Astrocyte of the spinal cord (primary cell): ENCODE measurements at regions not wholly inside any gene's neighbourhood (a gene's known extent, or its start where the extent isn't known, plus 50 kb on each side); places are given as distances from the start of the nearest gene placed in this dataset.

Experiments
- DNase-seq: peaks from one replicate; pipeline ENCODE4 v3.0.0; 2011; ENCODE audit warnings: low read depth, low spot score
- H3K4me3 ChIP-seq: 2 replicates; pipeline ENCODE4 v1.5.1; 2011; ENCODE audit warnings: low read depth, mild to moderate bottlenecking, low read length, moderate library complexity
- CTCF ChIP-seq: IDR thresholded peaks from 2 replicates; pipeline ENCODE4 v1.5.1; 2012; ENCODE audit warnings: low read depth, mild to moderate bottlenecking, low read length, inconsistent platforms
- in situ Hi-C: cut with HindIII; loops from 2 replicates; pipeline ENCODE4 v1.10.0; 2017; ENCODE audit warnings: low sequenced_read_pairs

- TF ChIP-seq CTCF, result no peak
- no peak overlapping the region for H3K4me3 ChIP-seq
- no peak for DNase-seq
- in situ Hi-C loops, result no loop called here
Observed at GRCh38 chr1:87834941-87835340, 506.3 kb downstream of the LMO4 start.

- H3K4me3 ChIP-seq, result no peak overlapping the region
- in situ Hi-C loops, result no loop called here
- TF ChIP-seq CTCF, result no peak
- DNase-seq, result no peak
Observed at GRCh38 chr1:87840767-87841166, 512.1 kb downstream of the LMO4 start.

- DNase-seq, result no peak
- no peak for TF ChIP-seq CTCF
- H3K4me3 ChIP-seq, result no peak overlapping the region
- in situ Hi-C loops, result no loop called here
Observed at GRCh38 chr1:87841332-87841731, 512.7 kb downstream of the LMO4 start.

- TF ChIP-seq CTCF, result no peak
- H3K4me3 ChIP-seq, result no peak overlapping the region
- no peak for DNase-seq
- in situ Hi-C loops, result no loop called here
Observed at GRCh38 chr1:87842156-87842555, 513.5 kb downstream of the LMO4 start.

- DNase-seq, result no peak
- no peak overlapping the region for H3K4me3 ChIP-seq
- TF ChIP-seq CTCF, result no peak
- in situ Hi-C loops, result no loop called here
Observed at GRCh38 chr1:87844251-87844650, 515.6 kb downstream of the LMO4 start.

GRCh38 chr1:87851490-87851889 is 522.8 kb downstream of the LMO4 start:
- no peak for TF ChIP-seq CTCF
- DNase-seq, result no peak
- H3K4me3 ChIP-seq, result no peak overlapping the region
- in situ Hi-C loops, result no loop called here
